WTC11 (cell line): ENCODE measurements at regions not wholly inside any gene's neighbourhood (a gene's known extent, or its start where the extent isn't known, plus 50 kb on each side); places are given as distances from the start of the nearest gene placed in this dataset.

Experiments
- ATAC-seq: fragments of 200-7000 bp; cut with Tn5 transposase; 2 replicates; pipeline ENCODE4 v1.10.0; 2021; ENCODE audit warnings: mild to moderate bottlenecking, moderate library complexity
- CTCF ChIA-PET: fragments of 300-600 bp; sonication (Branson Sonifier 250); formaldehyde crosslinking; loops from one replicate; lab custom pipeline; 2021; ENCODE audit warnings: antibody characterized with exemption; lab: Charles Lee
- POLR2A ChIA-PET: fragments of 350-600 bp; sonication (Branson Sonifier 250); formaldehyde crosslinking; loops from one replicate; lab custom pipeline; 2021; ENCODE audit warnings: antibody characterized with exemption; lab: Charles Lee
- DNase-seq: peaks from one replicate; pipeline ENCODE4 v3.0.0; 2021; ENCODE audit warnings: low spot score
- H3K27ac Mint-ChIP-seq: 2 replicates; pipeline ENCODE4 v1.8.0; 2021; ENCODE audit warnings: mixed read lengths
- H3K27me3 Mint-ChIP-seq: 2 replicates; pipeline ENCODE4 v1.8.0; 2021; ENCODE audit warnings: low read depth, mild to moderate bottlenecking, moderate library complexity, mixed read lengths
- H3K36me3 Mint-ChIP-seq: 2 replicates; pipeline ENCODE4 v1.8.0; 2021; ENCODE audit warnings: mixed read lengths
- H3K4me1 Mint-ChIP-seq: 2 replicates; pipeline ENCODE4 v1.8.0; 2022; ENCODE audit warnings: mixed read lengths
- H3K4me3 Mint-ChIP-seq: 2 replicates; pipeline ENCODE4 v1.8.0; 2021; ENCODE audit warnings: mild to moderate bottlenecking, moderate library complexity, mixed read lengths
- H3K9me3 Mint-ChIP-seq: 2 replicates; pipeline ENCODE4 v1.8.0; 2021; ENCODE audit warnings: mixed read lengths
- ATF2 ChIP-seq: sonication (generic); formaldehyde crosslinking; IDR thresholded peaks from 2 replicates; pipeline ENCODE4 v1.8.1; 2022; ENCODE audit warnings: low read depth, missing genetic modification reagents, borderline replicate concordance
- CDX4 ChIP-seq: fragments of 250-450 bp; sonication (Bioruptor Pico); IDR thresholded peaks from 2 replicates; pipeline ENCODE4 v1.9.0; 2021; ENCODE audit warnings: moderate library complexity, mild to moderate bottlenecking, inconsistent platforms, borderline replicate concordance
- CREB1 ChIP-seq: sonication (generic); formaldehyde crosslinking; IDR thresholded peaks from 2 replicates; pipeline ENCODE4 v1.8.0; 2023; ENCODE audit warnings: mild to moderate bottlenecking, missing genetic modification reagents
- ELF4 ChIP-seq: sonication (generic); formaldehyde crosslinking; IDR thresholded peaks from 2 replicates; pipeline ENCODE4 v1.8.1; 2022; ENCODE audit warnings: low read depth, mild to moderate bottlenecking, moderate library complexity, missing genetic modification reagents
- MXD4 ChIP-seq: fragments of 250-450 bp; sonication (Bioruptor Pico); IDR thresholded peaks from 2 replicates; pipeline ENCODE4 v1.8.0; 2021; ENCODE audit warnings: mild to moderate bottlenecking, moderate library complexity, borderline replicate concordance
- NFYB ChIP-seq: sonication (generic); formaldehyde crosslinking; conservative IDR thresholded peaks from 2 replicates; pipeline ENCODE4 v1.8.0; 2022; ENCODE audit warnings: low read depth, missing genetic modification reagents
- TP53 ChIP-seq: sonication (generic); formaldehyde crosslinking; IDR thresholded peaks from 2 replicates; pipeline ENCODE4 v1.8.1; 2023; ENCODE audit warnings: mild to moderate bottlenecking, missing genetic modification reagents
- USF1 ChIP-seq: sonication (generic); formaldehyde crosslinking; IDR thresholded peaks from 2 replicates; pipeline ENCODE4 v1.8.0; 2022; ENCODE audit warnings: mild to moderate bottlenecking, missing genetic modification reagents
- ZNF281 ChIP-seq: sonication (generic); formaldehyde crosslinking; IDR thresholded peaks from 2 replicates; pipeline ENCODE4 v1.8.0; 2023; ENCODE audit warnings: mild to moderate bottlenecking, missing genetic modification reagents
- ZNF532 ChIP-seq: fragments of 250-450 bp; sonication (Bioruptor Pico); IDR thresholded peaks from 2 replicates; pipeline ENCODE4 v1.9.0; 2021; ENCODE audit warnings: mild to moderate bottlenecking, borderline replicate concordance
- TF ChIP-seq, protein P1 (sequence below): fragments of 250-450 bp; sonication (Bioruptor Pico); IDR thresholded peaks from 2 replicates; pipeline ENCODE4 v1.8.0; 2021; ENCODE audit warnings: mild to moderate bottlenecking
- TF ChIP-seq, protein P2 (sequence below): fragments of 250-450 bp; sonication (Bioruptor Pico); IDR thresholded peaks from 2 replicates; pipeline ENCODE4 v2.1.2; 2022; ENCODE audit warnings: mild to moderate bottlenecking, moderate library complexity
- TF ChIP-seq, protein P3 (sequence below): sonication (generic); formaldehyde crosslinking; IDR thresholded peaks from 2 replicates; pipeline ENCODE4 v1.8.1; 2023; ENCODE audit warnings: mild to moderate bottlenecking, missing genetic modification reagents

GRCh38 chr18:5653802-5654201 is 110.0 kb upstream of the EPB41L3 start:
- CTCF ChIA-PET = no interaction called here
- H3K27me3 Mint-ChIP-seq = no peaks in the 10 kb centered on the region
- no peaks in the 10 kb centered on the region for H3K36me3 Mint-ChIP-seq
- DNase-seq (no peak), ATAC-seq (no peak)
- no peak overlapping the region for H3K4me3 Mint-ChIP-seq
- no peak overlapping the region for H3K27ac Mint-ChIP-seq
- TF ChIP-seq CREB1 (CRISPR knock-in tag) = no peak
- no peak for TF ChIP-seq ATF2 (CRISPR knock-in tag)
- TF ChIP-seq, all 79 proteins: peak for 0
- Mint-ChIP-seq H3K9me3 (no peaks in the 10 kb centered on the region), H3K4me1 (0 out of 2 replicates have a peak, but pooled peaks cover 3% of the 10 kb centered on the region)
- POLR2A ChIA-PET = no interaction called here

DNA sequence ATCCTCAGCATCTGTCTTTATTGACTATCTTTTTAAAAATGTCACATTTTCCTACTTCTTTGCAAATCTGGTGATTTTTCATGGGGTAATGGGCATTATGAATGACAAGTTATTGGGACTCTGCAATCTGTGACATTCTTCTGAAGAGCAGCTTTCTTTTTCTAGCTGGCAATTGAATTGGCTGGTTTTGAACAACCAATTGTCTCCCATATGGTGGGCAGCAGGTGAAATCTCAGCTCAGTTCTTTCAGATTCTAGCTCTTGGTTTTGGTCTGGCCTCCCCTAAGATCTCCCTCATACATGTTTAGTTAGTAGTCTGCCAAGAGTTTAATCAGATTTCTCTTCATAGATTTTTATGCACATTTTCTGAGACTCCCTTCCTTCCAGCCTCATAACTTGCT is 107.9 kb upstream of the EPB41L3 start:
- Mint-ChIP-seq H3K27ac (no peak overlapping the region), H3K36me3 (no peaks in the 10 kb centered on the region), H3K4me1 (peaks cover 6% of the 10 kb centered on the region; the same call in 1 of the 2 replicates), H3K27me3 (no peaks in the 10 kb centered on the region), H3K4me3 (no peak overlapping the region), H3K9me3 (no peaks in the 10 kb centered on the region)
- POLR2A ChIA-PET = no interaction called here
- CTCF ChIA-PET = no interaction called here
- no peak for DNase-seq
- ATAC-seq = no peak
- TF ChIP-seq MXD4 (CRISPR knock-in tag) (no peak), NFYB (CRISPR knock-in tag) (no peak), TP53 (no peak), ZNF281 (CRISPR knock-in tag) (no peak), USF1 (CRISPR knock-in tag) (no peak)
- TF ChIP-seq, protein P1, sequence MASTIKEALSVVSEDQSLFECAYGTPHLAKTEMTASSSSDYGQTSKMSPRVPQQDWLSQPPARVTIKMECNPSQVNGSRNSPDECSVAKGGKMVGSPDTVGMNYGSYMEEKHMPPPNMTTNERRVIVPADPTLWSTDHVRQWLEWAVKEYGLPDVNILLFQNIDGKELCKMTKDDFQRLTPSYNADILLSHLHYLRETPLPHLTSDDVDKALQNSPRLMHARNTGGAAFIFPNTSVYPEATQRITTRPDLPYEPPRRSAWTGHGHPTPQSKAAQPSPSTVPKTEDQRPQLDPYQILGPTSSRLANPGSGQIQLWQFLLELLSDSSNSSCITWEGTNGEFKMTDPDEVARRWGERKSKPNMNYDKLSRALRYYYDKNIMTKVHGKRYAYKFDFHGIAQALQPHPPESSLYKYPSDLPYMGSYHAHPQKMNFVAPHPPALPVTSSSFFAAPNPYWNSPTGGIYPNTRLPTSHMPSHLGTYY (CRISPR knock-in tag) = no peak
- TF ChIP-seq, protein P2, sequence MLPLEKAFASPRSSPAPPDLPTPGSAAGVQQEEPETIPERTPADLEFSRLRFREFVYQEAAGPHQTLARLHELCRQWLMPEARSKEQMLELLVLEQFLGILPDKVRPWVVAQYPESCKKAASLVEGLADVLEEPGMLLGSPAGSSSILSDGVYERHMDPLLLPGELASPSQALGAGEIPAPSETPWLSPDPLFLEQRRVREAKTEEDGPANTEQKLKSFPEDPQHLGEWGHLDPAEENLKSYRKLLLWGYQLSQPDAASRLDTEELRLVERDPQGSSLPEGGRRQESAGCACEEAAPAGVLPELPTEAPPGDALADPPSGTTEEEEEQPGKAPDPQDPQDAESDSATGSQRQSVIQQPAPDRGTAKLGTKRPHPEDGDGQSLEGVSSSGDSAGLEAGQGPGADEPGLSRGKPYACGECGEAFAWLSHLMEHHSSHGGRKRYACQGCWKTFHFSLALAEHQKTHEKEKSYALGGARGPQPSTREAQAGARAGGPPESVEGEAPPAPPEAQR (CRISPR knock-in tag) = no peak
- TF ChIP-seq, protein P3, sequence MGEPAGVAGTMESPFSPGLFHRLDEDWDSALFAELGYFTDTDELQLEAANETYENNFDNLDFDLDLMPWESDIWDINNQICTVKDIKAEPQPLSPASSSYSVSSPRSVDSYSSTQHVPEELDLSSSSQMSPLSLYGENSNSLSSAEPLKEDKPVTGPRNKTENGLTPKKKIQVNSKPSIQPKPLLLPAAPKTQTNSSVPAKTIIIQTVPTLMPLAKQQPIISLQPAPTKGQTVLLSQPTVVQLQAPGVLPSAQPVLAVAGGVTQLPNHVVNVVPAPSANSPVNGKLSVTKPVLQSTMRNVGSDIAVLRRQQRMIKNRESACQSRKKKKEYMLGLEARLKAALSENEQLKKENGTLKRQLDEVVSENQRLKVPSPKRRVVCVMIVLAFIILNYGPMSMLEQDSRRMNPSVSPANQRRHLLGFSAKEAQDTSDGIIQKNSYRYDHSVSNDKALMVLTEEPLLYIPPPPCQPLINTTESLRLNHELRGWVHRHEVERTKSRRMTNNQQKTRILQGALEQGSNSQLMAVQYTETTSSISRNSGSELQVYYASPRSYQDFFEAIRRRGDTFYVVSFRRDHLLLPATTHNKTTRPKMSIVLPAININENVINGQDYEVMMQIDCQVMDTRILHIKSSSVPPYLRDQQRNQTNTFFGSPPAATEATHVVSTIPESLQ (CRISPR knock-in tag) = no peak

DNA sequence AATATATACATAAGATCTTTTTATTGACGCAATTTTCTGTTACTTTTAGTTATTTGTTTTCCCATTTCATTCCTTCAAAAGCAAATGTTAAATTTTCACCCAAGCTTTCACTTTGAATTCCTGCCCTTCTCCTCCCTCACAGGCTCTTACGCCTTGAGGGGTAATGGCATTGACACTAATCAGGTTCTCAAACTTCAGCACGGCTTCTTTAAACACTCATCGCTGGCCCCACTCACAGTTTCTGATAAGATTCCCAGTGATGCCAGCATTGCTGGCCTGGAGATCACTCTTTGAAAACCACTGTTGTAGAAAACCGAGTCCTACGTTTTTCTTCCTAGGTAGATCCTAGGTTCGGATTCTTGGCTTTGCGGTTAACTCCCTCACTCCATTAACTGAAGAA is 105.6 kb upstream of the EPB41L3 start:
- no peak overlapping the region for H3K4me3 Mint-ChIP-seq
- peaks cover 22% of the 10 kb centered on the region for H3K4me1 Mint-ChIP-seq
- ChIA-PET CTCF (no interaction called here), POLR2A (no interaction called here)
- ATAC-seq = no peak
- H3K9me3 Mint-ChIP-seq = no peaks in the 10 kb centered on the region
- H3K27me3 Mint-ChIP-seq = no peaks in the 10 kb centered on the region
- no peak for DNase-seq
- no peaks in the 10 kb centered on the region for H3K36me3 Mint-ChIP-seq
- no peak overlapping the region for H3K27ac Mint-ChIP-seq
- no peak for TF ChIP-seq CDX4 (CRISPR knock-in tag)
- no peak for TF ChIP-seq ZNF532 (CRISPR knock-in tag)
- TF ChIP-seq, protein P1 (CRISPR knock-in tag) = no peak
- no peak for TF ChIP-seq ELF4
